ENCODE measurements at regions not wholly inside any gene's neighbourhood (a gene's known extent, or its start where the extent isn't known, plus 50 kb on each side); places are given as distances from the start of the nearest gene placed in this dataset.

DNA sequence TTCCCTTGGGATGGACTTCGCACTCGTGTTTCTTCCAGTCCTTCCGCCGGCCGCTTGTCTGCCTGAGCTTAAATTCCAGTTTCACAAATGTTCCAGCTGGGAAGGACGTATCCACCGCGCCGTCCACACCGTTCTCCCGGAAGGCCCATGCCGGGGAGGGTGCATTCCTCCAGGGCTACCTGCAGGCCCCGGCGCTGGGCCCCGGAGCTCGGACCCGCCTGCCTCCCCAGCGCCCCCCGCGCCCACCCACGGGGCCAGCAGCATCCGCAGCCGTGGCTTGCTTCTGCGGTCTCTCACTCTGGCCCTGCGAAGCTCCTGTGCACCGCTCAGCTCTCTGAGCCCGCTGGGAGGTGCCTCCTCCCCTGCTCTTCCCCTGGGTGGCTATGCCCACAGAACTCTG lies 2084.1 kb downstream of the TP53TG3F start:
- H3K27ac Mint-ChIP-seq: no peak overlapping the region

GRCh38 chr16:35552763-35553162 lies 2093.4 kb downstream of the TP53TG3F start:
- H3K27ac Mint-ChIP-seq: no peak overlapping the region
- H3K9me3 Mint-ChIP-seq: peaks cover 37% of the 10 kb centered on the region
- no peaks in the 10 kb centered on the region for H3K4me1 Mint-ChIP-seq (ENCODE audit: low read depth)
- DNase-seq: no peak
- no peak overlapping the region for H3K4me3 Mint-ChIP-seq
- H3K27me3 Mint-ChIP-seq: no peaks in the 10 kb centered on the region
- H3K36me3 Mint-ChIP-seq (ENCODE audit: low read depth): peaks cover 1% of the 10 kb centered on the region

More for the DNA sequence above, 2084.1 kb downstream of the TP53TG3F start:
- Mint-ChIP-seq H3K36me3 (ENCODE audit: low read depth) (no peaks in the 10 kb centered on the region), H3K9me3 (peaks cover 40% of the 10 kb centered on the region), H3K27me3 (no peaks in the 10 kb centered on the region), H3K4me3 (no peak overlapping the region), H3K4me1 (ENCODE audit: low read depth) (no peaks in the 10 kb centered on the region)
- DNase-seq: no peak

DNA sequence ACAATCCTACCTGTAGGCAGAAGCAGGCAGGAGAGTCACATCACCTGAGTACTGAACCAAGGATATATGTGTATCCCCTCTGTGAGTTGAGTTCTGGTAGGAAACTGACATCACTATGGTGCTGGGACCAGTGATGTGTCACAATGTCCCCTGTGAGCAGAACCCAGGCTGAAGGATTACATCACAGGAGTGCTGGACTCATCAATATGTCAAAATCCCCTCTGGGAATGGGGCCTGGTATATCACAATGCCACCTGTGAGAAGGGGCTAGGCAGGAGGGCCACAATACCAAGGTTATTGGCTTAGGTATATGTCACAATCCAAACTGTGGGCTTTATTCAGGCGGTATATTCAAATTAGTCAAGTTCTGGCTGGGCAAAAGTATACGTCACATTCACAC lies 2098.3 kb downstream of the TP53TG3F start:
- Mint-ChIP-seq H3K9me3 (peaks cover 47% of the 10 kb centered on the region), H3K4me1 (ENCODE audit: low read depth) (no peaks in the 10 kb centered on the region), H3K27ac (no peak overlapping the region), H3K4me3 (no peak overlapping the region), H3K36me3 (ENCODE audit: low read depth) (peaks cover 1% of the 10 kb centered on the region), H3K27me3 (no peaks in the 10 kb centered on the region)
- DNase-seq: no peak

- Mint-ChIP-seq H3K27me3 (no peaks in the 10 kb centered on the region), H3K27ac (no peak overlapping the region), H3K4me3 (no peak overlapping the region), H3K4me1 (ENCODE audit: low read depth) (no peaks in the 10 kb centered on the region), H3K36me3 (ENCODE audit: low read depth) (no peaks in the 10 kb centered on the region), H3K9me3 (peaks cover 44% of the 10 kb centered on the region)
- DNase-seq: no peak
Observed at GRCh38 chr16:35559911-35560636, 2100.7 kb downstream of the TP53TG3F start.

- Mint-ChIP-seq H3K4me3 (no peak overlapping the region), H3K4me1 (ENCODE audit: low read depth) (no peaks in the 10 kb centered on the region), H3K36me3 (ENCODE audit: low read depth) (no peaks in the 10 kb centered on the region), H3K27ac (no peak overlapping the region), H3K27me3 (no peaks in the 10 kb centered on the region), H3K9me3 (peaks cover 46% of the 10 kb centered on the region)
- DNase-seq: no peak
Observed at GRCh38 chr16:35560637-35560984, 2101.2 kb downstream of the TP53TG3F start.

DNA sequence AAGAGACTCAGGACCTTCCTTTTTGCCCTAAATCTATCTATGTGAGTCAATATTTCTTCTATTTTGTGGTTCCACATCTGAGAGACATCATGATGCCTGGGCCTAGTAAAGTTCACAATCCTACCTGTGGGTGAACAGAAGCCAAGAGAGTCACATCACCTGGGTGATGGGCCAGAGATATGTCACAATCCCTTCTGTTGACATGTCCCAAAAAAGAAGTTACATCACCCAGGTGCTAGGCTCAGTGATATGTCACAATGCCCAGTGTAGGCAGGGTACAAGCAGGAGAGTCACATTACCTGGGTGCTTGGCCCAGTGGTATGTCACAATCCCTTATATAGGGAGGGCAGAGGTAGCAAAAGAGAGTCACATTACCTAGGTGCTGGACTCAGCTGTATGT lies 2101.9 kb downstream of the TP53TG3F start:
- Mint-ChIP-seq H3K4me3 (no peak overlapping the region), H3K27ac (no peak overlapping the region), H3K27me3 (no peaks in the 10 kb centered on the region), H3K4me1 (ENCODE audit: low read depth) (no peaks in the 10 kb centered on the region), H3K36me3 (ENCODE audit: low read depth) (no peaks in the 10 kb centered on the region), H3K9me3 (peaks cover 44% of the 10 kb centered on the region)
- no peak for DNase-seq

GRCh38 chr16:35562471-35562870 lies 2103.1 kb downstream of the TP53TG3F start:
- Mint-ChIP-seq H3K9me3 (peaks cover 44% of the 10 kb centered on the region), H3K4me1 (ENCODE audit: low read depth) (no peaks in the 10 kb centered on the region), H3K4me3 (no peak overlapping the region), H3K36me3 (ENCODE audit: low read depth) (no peaks in the 10 kb centered on the region), H3K27ac (no peak overlapping the region), H3K27me3 (no peaks in the 10 kb centered on the region)
- no peak for DNase-seq

DNA sequence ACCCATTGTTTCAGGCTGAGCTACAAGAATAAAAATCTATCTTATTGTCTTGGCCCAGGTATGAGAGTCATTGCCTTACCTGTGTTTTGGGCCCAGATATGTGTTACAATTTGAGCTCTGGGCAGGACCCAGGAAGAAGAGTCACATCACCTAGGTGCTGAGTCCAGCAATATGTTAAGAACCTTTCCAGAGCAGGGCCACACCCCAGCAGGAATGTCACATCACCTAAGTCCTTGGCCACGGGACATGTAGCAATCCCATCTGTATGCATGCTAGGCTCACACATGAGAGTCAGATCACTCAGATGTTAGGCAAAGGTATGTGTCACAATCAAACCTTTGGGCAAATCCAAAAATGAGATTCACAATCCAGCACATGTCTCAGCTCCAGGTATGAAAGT lies 2103.5 kb downstream of the TP53TG3F start:
- Mint-ChIP-seq H3K4me1 (ENCODE audit: low read depth) (no peaks in the 10 kb centered on the region), H3K27me3 (no peaks in the 10 kb centered on the region), H3K9me3 (peaks cover 40% of the 10 kb centered on the region), H3K36me3 (ENCODE audit: low read depth) (no peaks in the 10 kb centered on the region), H3K27ac (no peak overlapping the region), H3K4me3 (no peak overlapping the region)
- no peak for DNase-seq

GRCh38 chr16:35564148-35564547 lies 2104.7 kb downstream of the TP53TG3F start:
- H3K36me3 Mint-ChIP-seq (ENCODE audit: low read depth): no peaks in the 10 kb centered on the region
- no peak overlapping the region for H3K27ac Mint-ChIP-seq
- H3K27me3 Mint-ChIP-seq: no peaks in the 10 kb centered on the region

GRCh38 chr16:35564889-35565288 lies 2105.5 kb downstream of the TP53TG3F start:
- Mint-ChIP-seq H3K27ac (no peak overlapping the region), H3K9me3 (peaks cover 37% of the 10 kb centered on the region), H3K4me3 (no peak overlapping the region), H3K4me1 (ENCODE audit: low read depth) (no peaks in the 10 kb centered on the region), H3K27me3 (no peaks in the 10 kb centered on the region), H3K36me3 (ENCODE audit: low read depth) (no peaks in the 10 kb centered on the region)
- DNase-seq: no peak

More at GRCh38 chr16:35564148-35564547, 2104.7 kb downstream of the TP53TG3F start:
- DNase-seq: no peak
- H3K4me3 Mint-ChIP-seq: no peak overlapping the region
- no peaks in the 10 kb centered on the region for H3K4me1 Mint-ChIP-seq (ENCODE audit: low read depth)
- peaks cover 34% of the 10 kb centered on the region for H3K9me3 Mint-ChIP-seq

- Mint-ChIP-seq H3K27ac (no peak overlapping the region), H3K36me3 (ENCODE audit: low read depth) (no peaks in the 10 kb centered on the region), H3K27me3 (no peaks in the 10 kb centered on the region), H3K9me3 (peaks cover 37% of the 10 kb centered on the region), H3K4me3 (no peak overlapping the region), H3K4me1 (ENCODE audit: low read depth) (no peaks in the 10 kb centered on the region)
- no peak for DNase-seq
Observed at GRCh38 chr16:35565626-35566025, 2106.2 kb downstream of the TP53TG3F start.

DNA sequence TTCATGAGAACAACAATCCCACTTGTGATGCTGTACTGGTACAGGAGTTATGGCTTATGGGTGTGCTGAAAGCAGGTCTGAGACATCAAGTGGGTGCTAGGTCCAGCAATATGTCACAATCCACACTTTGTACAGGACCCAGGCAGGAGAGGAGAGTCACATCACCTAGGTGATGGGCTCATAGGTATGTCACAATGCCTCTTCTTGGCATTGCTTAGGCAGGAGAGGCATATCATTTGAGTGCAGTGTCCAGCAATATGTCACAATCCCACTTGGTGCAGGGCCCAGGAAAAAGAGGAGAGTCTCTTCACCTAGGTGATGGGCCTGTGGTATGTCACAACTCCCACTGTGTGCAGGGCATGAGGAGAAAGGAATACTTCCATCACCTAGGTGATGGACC lies 2110.0 kb downstream of the TP53TG3F start:
- no peak for DNase-seq
- Mint-ChIP-seq H3K9me3 (peaks cover 40% of the 10 kb centered on the region), H3K27ac (no peak overlapping the region), H3K36me3 (ENCODE audit: low read depth) (peaks cover 3% of the 10 kb centered on the region), H3K4me3 (no peak overlapping the region), H3K4me1 (ENCODE audit: low read depth) (no peaks in the 10 kb centered on the region), H3K27me3 (no peaks in the 10 kb centered on the region)

- DNase-seq: no peak
- H3K4me3 Mint-ChIP-seq: no peak overlapping the region
- no peak overlapping the region for H3K27ac Mint-ChIP-seq
- peaks cover 30% of the 10 kb centered on the region for H3K9me3 Mint-ChIP-seq
- no peaks in the 10 kb centered on the region for H3K4me1 Mint-ChIP-seq (ENCODE audit: low read depth)
- H3K27me3 Mint-ChIP-seq: no peaks in the 10 kb centered on the region
- H3K36me3 Mint-ChIP-seq (ENCODE audit: low read depth): peaks cover 3% of the 10 kb centered on the region
Observed at GRCh38 chr16:35570946-35571345, 2111.5 kb downstream of the TP53TG3F start.

DNA sequence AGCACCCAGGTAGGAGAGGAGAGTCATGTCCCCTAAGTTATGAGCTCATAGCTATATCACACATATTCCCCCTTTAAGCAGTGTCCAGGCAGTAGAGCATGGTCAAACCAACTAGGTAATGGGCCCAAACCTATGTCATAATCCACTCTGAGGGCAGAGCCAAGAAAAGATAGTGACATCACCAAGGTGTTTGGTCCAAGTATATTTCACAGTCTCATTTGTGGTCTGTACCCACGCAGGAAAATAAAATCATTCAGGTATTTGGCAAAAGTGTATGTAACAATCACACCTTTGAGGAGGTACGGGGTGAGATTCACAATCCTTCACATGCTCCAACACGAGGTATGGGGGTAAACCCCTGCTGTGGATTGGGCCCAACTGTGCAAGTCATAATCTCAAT lies 2112.8 kb downstream of the TP53TG3F start:
- Mint-ChIP-seq H3K36me3 (ENCODE audit: low read depth) (peaks cover 3% of the 10 kb centered on the region), H3K4me1 (ENCODE audit: low read depth) (no peaks in the 10 kb centered on the region), H3K27ac (no peak overlapping the region), H3K9me3 (peaks cover 30% of the 10 kb centered on the region), H3K4me3 (no peak overlapping the region), H3K27me3 (no peaks in the 10 kb centered on the region)
- no peak for DNase-seq

- H3K27ac Mint-ChIP-seq: no peak overlapping the region
- H3K9me3 Mint-ChIP-seq: peaks cover 39% of the 10 kb centered on the region
- DNase-seq: no peak
Observed at GRCh38 chr16:35573407-35573806, 2114.0 kb downstream of the TP53TG3F start.

DNA sequence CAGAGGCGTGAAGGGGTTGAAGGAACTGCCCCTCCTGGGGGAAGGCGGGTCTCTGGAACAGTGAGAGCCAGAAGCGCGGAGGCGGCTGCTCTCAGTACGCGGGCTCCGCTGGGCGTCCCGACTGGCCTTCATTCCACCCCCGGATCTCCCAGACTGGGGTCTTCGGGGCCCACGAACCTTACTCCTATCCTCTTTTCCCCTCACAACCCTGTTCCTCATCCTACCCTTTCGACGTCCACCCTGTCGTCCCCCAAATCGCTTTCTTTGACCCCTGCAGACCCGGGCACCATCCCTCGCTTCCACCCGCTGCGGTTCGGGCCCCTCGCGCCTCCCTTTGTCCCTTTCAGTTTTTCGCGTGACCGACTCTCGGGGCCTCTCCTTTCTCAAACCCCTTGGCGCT lies 2114.6 kb downstream of the TP53TG3F start:
- no peak for DNase-seq
- H3K9me3 Mint-ChIP-seq: peaks cover 37% of the 10 kb centered on the region
- peaks cover 3% of the 10 kb centered on the region for H3K36me3 Mint-ChIP-seq (ENCODE audit: low read depth)
- H3K27ac Mint-ChIP-seq: no peak overlapping the region
- no peaks in the 10 kb centered on the region for H3K4me1 Mint-ChIP-seq (ENCODE audit: low read depth)
- H3K27me3 Mint-ChIP-seq: no peaks in the 10 kb centered on the region
- H3K4me3 Mint-ChIP-seq: no peak overlapping the region

More at GRCh38 chr16:35573407-35573806, 2114.0 kb downstream of the TP53TG3F start:
- H3K4me1 Mint-ChIP-seq (ENCODE audit: low read depth): no peaks in the 10 kb centered on the region
- H3K36me3 Mint-ChIP-seq (ENCODE audit: low read depth): peaks cover 3% of the 10 kb centered on the region
- H3K4me3 Mint-ChIP-seq: no peak overlapping the region
- no peaks in the 10 kb centered on the region for H3K27me3 Mint-ChIP-seq
